Endothelial cell of umbilical vein (primary cell): ENCODE measurements at regions not wholly inside any gene's neighbourhood (a gene's known extent, or its start where the extent isn't known, plus 50 kb on each side); places are given as distances from the start of the nearest gene placed in this dataset.

Source experiments
- BruUV-seq: library from RNA; stranded (reverse); fragments of 400-500 nt; replicated peaks from 2 replicates; lab custom pipeline; 2021; lab: Mats Ljungman, UMichigan
- CTCF ChIA-PET: fragments of 300-600, 350-600 bp; sonication (Branson Sonifier 250); formaldehyde crosslinking; loops from one replicate; lab custom pipeline; 2021; ENCODE audit warnings: antibody characterized with exemption, inconsistent platforms; lab: Charles Lee
- POLR2A ChIA-PET: fragments of 300-600, 350-600 bp; sonication (Branson Sonifier 250); formaldehyde crosslinking; loops from one replicate; lab custom pipeline; 2021; ENCODE audit warnings: antibody characterized with exemption, inconsistent platforms; lab: Charles Lee
- DNase-seq: peaks from one replicate; pipeline ENCODE4 v3.0.0-alpha.2; 2011; ENCODE audit warnings: low read depth, low spot score
- FAIRE-seq: peaks from 2 replicates; lab custom pipeline; 2011; peaks lifted over from hg19 to GRCh38; lab: Jason Lieb, UNC
- H2AFZ ChIP-seq: 2 replicates; pipeline ENCODE4 v1.6.0; 2012; ENCODE audit warnings: low read depth, low read length, control low read depth, inconsistent platforms
- H3K27ac ChIP-seq: 2 replicates; pipeline ENCODE4 v1.5.1; 2011; ENCODE audit warnings: low read depth, mild to moderate bottlenecking, control low read depth, low read length, moderate library complexity; ENCODE audit not compliant: insufficient read depth
- H3K27me3 ChIP-seq, 2 experiments: 2 replicates each; pipeline versions ENCODE4 v1.6.0 to v1.6.1; 2011; ENCODE audit warnings: low read length in 2 of 2, mixed read lengths in 1 of 2; ENCODE audit not compliant: control insufficient read depth in 2 of 2, insufficient read depth in 2 of 2
- H3K36me3 ChIP-seq, 2 experiments: 2 replicates in 1 of 2; 3 replicates in 1 of 2; pipeline ENCODE4 v1.5.1; 2011; ENCODE audit warnings: low read length in 2 of 2, mild to moderate bottlenecking in 1 of 2, moderate library complexity in 1 of 2; ENCODE audit not compliant: control insufficient read depth in 2 of 2, insufficient read depth in 2 of 2; ENCODE audit errors: extremely low read depth in 1 of 2
- H3K4me1 ChIP-seq: 3 replicates; pipeline ENCODE4 v1.5.1; 2011; ENCODE audit warnings: mild to moderate bottlenecking, low read length; ENCODE audit not compliant: control insufficient read depth, insufficient read depth; ENCODE audit errors: extremely low read depth
- H3K4me2 ChIP-seq: 2 replicates; pipeline ENCODE4 v1.6.1; 2011; ENCODE audit warnings: low read length, control low read depth, mixed read lengths; ENCODE audit not compliant: insufficient read depth
- H3K4me3 ChIP-seq, 3 experiments: fragments of 200-600 bp in 1 of 3; sonication (generic), shearing (Covaris generic) in 1 of 3; replicated peaks in 1 of 3; 2 replicates each; pipeline ENCODE4 v1.5.1; 2011 to 2016; ENCODE audit warnings: control low read depth in 3 of 3, low read length in 3 of 3, mild to moderate bottlenecking in 2 of 3, inconsistent platforms in 1 of 3, low read depth in 1 of 3, moderate library complexity in 1 of 3; ENCODE audit not compliant: insufficient read depth in 1 of 3
- H3K79me2 ChIP-seq: 2 replicates; pipeline ENCODE4 v1.6.0; 2012; ENCODE audit warnings: low read length, inconsistent platforms; ENCODE audit not compliant: control insufficient read depth, insufficient read depth
- H3K9ac ChIP-seq: replicated peaks from 2 replicates; pipeline ENCODE3; 2011; ENCODE audit warnings: low read length, control low read depth; ENCODE audit not compliant: insufficient read depth; ENCODE audit errors: extremely low read depth
- H3K9me1 ChIP-seq: replicated peaks from 3 replicates; pipeline ENCODE4 v1.6.0; 2011; ENCODE audit warnings: mild to moderate bottlenecking, low read length; ENCODE audit not compliant: control insufficient read depth, insufficient read depth; ENCODE audit errors: extremely low read depth
- H3K9me3 ChIP-seq: replicated peaks from 2 replicates; pipeline ENCODE4 v1.5.1; 2012; ENCODE audit warnings: low read length, inconsistent platforms; ENCODE audit not compliant: control insufficient read depth, insufficient read depth
- H4K20me1 ChIP-seq: replicated peaks from 2 replicates; pipeline ENCODE3; 2011; ENCODE audit warnings: mild to moderate bottlenecking, low read length; ENCODE audit not compliant: control insufficient read depth, insufficient read depth; ENCODE audit errors: extremely low read depth
- CTCF ChIP-seq, 2 donors: IDR thresholded peaks; 1 replicate in 1 of 2; 2 replicates in 1 of 2; pipeline ENCODE4 v1.5.1; 2011; ENCODE audit warnings: low read length in 2 of 2, mild to moderate bottlenecking in 2 of 2, moderate library complexity in 2 of 2, control low read depth in 1 of 2, inconsistent platforms in 1 of 2, low read depth in 1 of 2; ENCODE audit not compliant: insufficient read depth in 1 of 2; ENCODE audit errors: extremely low read depth in 1 of 2
- EZH2 ChIP-seq: IDR thresholded peaks from 2 replicates; pipeline ENCODE4 v1.6.1; 2012; ENCODE audit warnings: borderline replicate concordance, low read depth, mild to moderate bottlenecking, moderate library complexity, low read length, inconsistent platforms; ENCODE audit not compliant: severe bottlenecking
- FOS ChIP-seq: IDR thresholded peaks from 2 replicates; pipeline ENCODE4 v1.6.1; 2011; ENCODE audit warnings: mild to moderate bottlenecking, low read length, moderate library complexity, borderline replicate concordance; ENCODE audit not compliant: insufficient read depth
- GATA2 ChIP-seq: IDR thresholded peaks from 2 replicates; pipeline ENCODE4 v1.7.0; 2011; ENCODE audit warnings: low read depth, mild to moderate bottlenecking, moderate library complexity, mixed read lengths, low read length; ENCODE audit not compliant: insufficient read length, insufficient read depth
- JUN ChIP-seq: IDR thresholded peaks from 2 replicates; pipeline ENCODE4 v1.6.1; 2011; ENCODE audit warnings: borderline replicate concordance, low read depth; ENCODE audit not compliant: insufficient read length, insufficient read depth
- MAX ChIP-seq: IDR thresholded peaks from 2 replicates; pipeline ENCODE4 v1.6.1; 2011; ENCODE audit not compliant: insufficient read depth, insufficient read length
- POLR2A ChIP-seq: IDR thresholded peaks from 2 replicates; pipeline ENCODE4 v1.6.1; 2012; ENCODE audit warnings: low read depth, mild to moderate bottlenecking, control low read depth, low read length
- dilution Hi-C: fragments of 300-500 bp; cut with MboI; formaldehyde crosslinking; loops from one replicate; pipeline ENCODE4 v1.15.0; 2019; ENCODE audit warnings: low sequenced_read_pairs; ENCODE audit not compliant: extremely low pct_ligation_motif_present
- intact Hi-C: fragments of 100-400 bp; cut with micrococcal nuclease; formaldehyde crosslinking; loops from one replicate; pipeline ENCODE4 v1.10.0; 2022

GRCh38 chr3:165642761-165643420 is 194.3 kb downstream of the BCHE start:
- H3K4me2 ChIP-seq = peak overlapping the region; percentile 90
- no peaks in the 10 kb centered on the region for H3K9me1 ChIP-seq
- H3K79me2 ChIP-seq = no peaks in the 10 kb centered on the region
- POLR2A ChIA-PET = no interaction called here
- peak overlapping the region; percentile 89 for H3K27ac ChIP-seq
- intact Hi-C loops (loop anchor here (2.0 to 5.0 kb wide), 3 partner anchors 112 to 212 kb away; partner anchors contain the start of gene BCHE), dilution Hi-C loops (no loop called here)
- TF ChIP-seq JUN = peak; percentile 82
- peak; percentile 95 for TF ChIP-seq FOS
- TF ChIP-seq POLR2A = no peak
- H3K9ac ChIP-seq = peak overlapping the region; percentile 68
- H3K9me3 ChIP-seq = no peaks in the 10 kb centered on the region
- peak; percentile 90 for FAIRE-seq
- H3K36me3 ChIP-seq = no peaks in the 10 kb centered on the region
- H2AFZ ChIP-seq = no peak overlapping the region
- BruUV-seq = no TSS peak
- peak; percentile 96 for DNase-seq
- H3K4me3 ChIP-seq = no peak overlapping the region
- H3K27me3 ChIP-seq = peaks cover 0 to 9% of the 10 kb centered on the region in 2 experiments
- CTCF ChIA-PET = no interaction called here
- H3K4me1 ChIP-seq = peaks cover 25% of the 10 kb centered on the region
- H4K20me1 ChIP-seq = no peaks in the 10 kb centered on the region

- POLR2A ChIA-PET = no interaction called here
- Histone ChIP-seq H3K4me2 (peak overlapping the region; percentile 57), H3K9me1 (no peaks in the 10 kb centered on the region), H3K9me3 (no peaks in the 10 kb centered on the region), H2AFZ (no peak overlapping the region), H3K4me3 (no peak overlapping the region), H3K27ac (no peak overlapping the region), H3K9ac (no peak overlapping the region), H3K36me3 (no peaks in the 10 kb centered on the region), H3K27me3 (peaks cover 0 to 9% of the 10 kb centered on the region in 2 experiments), H3K79me2 (no peaks in the 10 kb centered on the region), H4K20me1 (no peaks in the 10 kb centered on the region), H3K4me1 (peaks cover 25% of the 10 kb centered on the region)
- TF ChIP-seq FOS (peak; percentile 28), EZH2 (no peak), GATA2 (peak; percentile 74), POLR2A (no peak), MAX (no peak), CTCF (IDR thresholded peaks at IDR 0.05; ENCODE audit: extremely low read depth in 1 of 2, insufficient read depth in 1 of 2, low read depth in 1 of 2, low read length in 2 of 2) (no peak)
- CTCF ChIA-PET = interaction anchor here (1.0 kb wide), 3 partner anchors 17 to 214 kb away, joined by 3 to 4 read pairs (median 3); no protein-coding TSS in a partner anchor
- FAIRE-seq (no peak), DNase-seq (peak; percentile 63)
- BruUV-seq = no TSS peak
- dilution Hi-C loops = no loop called here
- intact Hi-C loops = loop anchor here (2.0 to 5.0 kb wide), 3 partner anchors 113 to 213 kb away; partner anchors contain the start of gene BCHE
Observed at GRCh38 chr3:165641569-165642310, 195.5 kb downstream of the BCHE start.
